Upper lobe of left lung (tissue), 4 donors: ENCODE measurements at regions not wholly inside any gene's neighbourhood (a gene's known extent, or its start where the extent isn't known, plus 50 kb on each side); places are given as distances from the start of the nearest gene placed in this dataset.
"Not testable (repeated sequence)": the region's sequence is repeated elsewhere in the genome, so short reads cannot be mapped to it uniquely, and the experiment has no call there.

Source experiments
- EP300 ChIP-seq, 4 donors: sonication (generic); formaldehyde crosslinking; IDR thresholded peaks; one replicate each; pipeline ENCODE4 v1.5.1; 2017; ENCODE audit warnings: antibody characterized with exemption in 4 of 4, control low read depth in 2 of 4
- POLR2A ChIP-seq, 4 donors: fragments of 450-650 bp; IDR thresholded peaks; one replicate each; pipeline ENCODE4 v1.5.1; 2016 to 2017; ENCODE audit warnings: antibody characterized with exemption in 4 of 4, mild to moderate bottlenecking in 2 of 4
- TF ChIP-seq, protein P1 (sequence below), 6 experiments: fragments of 450-650 bp in 4 of 6; fragments of 200-600 bp in 2 of 6; sonication (generic) in 2 of 6; IDR thresholded peaks; one replicate each; pipeline ENCODE4 v1.5.1; 2016 to 2019; ENCODE audit warnings: antibody characterized with exemption in 6 of 6

DNA sequence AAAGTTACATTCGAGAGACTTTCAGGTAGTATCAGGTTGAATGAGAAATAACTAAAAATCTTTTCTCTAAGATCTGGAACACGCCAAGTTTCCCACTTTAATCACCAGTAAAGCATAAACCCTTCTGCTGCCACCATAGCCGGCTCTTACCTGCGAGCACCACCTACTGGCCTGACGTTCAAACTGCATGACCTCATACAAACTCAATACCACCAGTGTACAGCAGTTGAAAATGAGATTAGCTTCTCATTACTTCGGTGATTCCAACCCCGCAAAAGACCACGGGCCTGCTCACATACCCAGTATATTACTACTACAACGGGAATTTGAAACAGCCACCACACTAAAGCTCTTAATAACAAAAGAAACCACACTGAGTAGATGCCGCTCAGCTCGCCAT lies 1191.2 kb downstream of the TMEM121 start:
- TF ChIP-seq, protein P1, sequence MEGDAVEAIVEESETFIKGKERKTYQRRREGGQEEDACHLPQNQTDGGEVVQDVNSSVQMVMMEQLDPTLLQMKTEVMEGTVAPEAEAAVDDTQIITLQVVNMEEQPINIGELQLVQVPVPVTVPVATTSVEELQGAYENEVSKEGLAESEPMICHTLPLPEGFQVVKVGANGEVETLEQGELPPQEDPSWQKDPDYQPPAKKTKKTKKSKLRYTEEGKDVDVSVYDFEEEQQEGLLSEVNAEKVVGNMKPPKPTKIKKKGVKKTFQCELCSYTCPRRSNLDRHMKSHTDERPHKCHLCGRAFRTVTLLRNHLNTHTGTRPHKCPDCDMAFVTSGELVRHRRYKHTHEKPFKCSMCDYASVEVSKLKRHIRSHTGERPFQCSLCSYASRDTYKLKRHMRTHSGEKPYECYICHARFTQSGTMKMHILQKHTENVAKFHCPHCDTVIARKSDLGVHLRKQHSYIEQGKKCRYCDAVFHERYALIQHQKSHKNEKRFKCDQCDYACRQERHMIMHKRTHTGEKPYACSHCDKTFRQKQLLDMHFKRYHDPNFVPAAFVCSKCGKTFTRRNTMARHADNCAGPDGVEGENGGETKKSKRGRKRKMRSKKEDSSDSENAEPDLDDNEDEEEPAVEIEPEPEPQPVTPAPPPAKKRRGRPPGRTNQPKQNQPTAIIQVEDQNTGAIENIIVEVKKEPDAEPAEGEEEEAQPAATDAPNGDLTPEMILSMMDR (IDR thresholded peaks at IDR 0.05), result not testable (repeated sequence)
- not testable (repeated sequence) for TF ChIP-seq EP300, POLR2A (IDR thresholded peaks at IDR 0.05)
